ENCODE measurements at regions not wholly inside any gene's neighbourhood (a gene's known extent, or its start where the extent isn't known, plus 50 kb on each side); places are given as distances from the start of the nearest gene placed in this dataset.

DNA sequence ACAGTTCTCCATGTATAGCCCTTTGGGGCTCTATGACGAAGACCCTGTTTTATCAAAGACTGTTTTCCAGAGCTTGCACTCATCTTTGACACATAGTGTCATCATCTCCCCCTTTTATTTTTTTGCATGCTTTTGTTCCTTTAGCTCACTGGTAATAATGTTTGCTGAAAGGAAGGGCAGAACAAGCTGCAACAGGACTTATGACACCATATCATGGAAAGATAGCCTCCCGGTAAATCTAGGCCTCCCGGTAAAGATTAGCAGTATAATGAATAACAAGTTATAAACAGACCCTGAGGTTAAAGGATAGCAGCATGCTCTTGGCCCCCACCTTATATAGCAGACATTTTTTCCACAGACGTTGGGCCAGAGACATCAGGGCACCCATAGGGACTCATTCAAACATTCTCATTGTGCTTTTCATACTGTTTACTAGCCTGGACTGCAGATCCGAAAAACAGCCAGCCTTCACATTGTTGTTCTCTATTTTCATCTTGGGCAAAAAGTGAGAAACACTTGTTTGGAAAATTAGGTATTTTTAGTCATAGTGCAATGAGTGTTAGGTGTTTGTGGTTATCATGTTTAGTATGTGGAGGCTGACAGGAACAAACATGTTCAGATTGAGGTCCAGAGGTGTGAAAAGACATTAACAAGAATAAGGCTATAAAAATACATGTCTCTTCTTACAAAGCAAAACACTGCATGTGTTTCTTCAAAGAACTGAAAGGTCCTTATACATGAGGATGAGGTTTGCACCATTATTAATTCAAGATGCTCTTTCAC lies 136.9 kb upstream of the SPRY2 start:
- H3K4me3 Mint-ChIP-seq: no peak overlapping the region
- no peaks in the 10 kb centered on the region for H3K27me3 Mint-ChIP-seq
- H3K9me3 Mint-ChIP-seq: peaks cover 3% of the 10 kb centered on the region
- H3K36me3 Mint-ChIP-seq: no peaks in the 10 kb centered on the region
- no peak for ATAC-seq
- H3K27ac Mint-ChIP-seq: no peak overlapping the region
- H3K4me1 Mint-ChIP-seq: no peaks in the 10 kb centered on the region

DNA sequence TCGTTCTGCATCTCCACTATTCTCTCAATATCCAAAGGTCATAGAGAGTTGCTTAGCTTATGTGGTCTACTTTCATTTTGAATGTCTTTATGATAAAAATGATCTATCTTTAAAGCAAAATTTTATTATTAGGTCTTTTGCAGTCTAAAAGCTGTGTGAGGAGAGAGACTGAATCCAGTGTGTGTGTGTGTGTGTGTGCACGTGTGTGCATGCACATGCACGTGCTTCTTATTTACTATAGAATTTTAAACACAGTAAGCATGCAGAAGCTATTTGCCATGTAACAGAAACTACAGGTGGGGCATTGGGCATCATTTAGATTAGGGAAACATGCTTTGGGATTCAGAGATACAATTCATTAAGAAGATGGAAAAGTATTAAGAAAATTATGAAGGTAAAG lies 136.0 kb upstream of the SPRY2 start:
- Mint-ChIP-seq H3K4me3 (no peak overlapping the region), H3K27ac (no peak overlapping the region), H3K9me3 (peaks cover 3% of the 10 kb centered on the region), H3K36me3 (no peaks in the 10 kb centered on the region), H3K4me1 (no peaks in the 10 kb centered on the region), H3K27me3 (no peaks in the 10 kb centered on the region)
- ATAC-seq: no peak

DNA sequence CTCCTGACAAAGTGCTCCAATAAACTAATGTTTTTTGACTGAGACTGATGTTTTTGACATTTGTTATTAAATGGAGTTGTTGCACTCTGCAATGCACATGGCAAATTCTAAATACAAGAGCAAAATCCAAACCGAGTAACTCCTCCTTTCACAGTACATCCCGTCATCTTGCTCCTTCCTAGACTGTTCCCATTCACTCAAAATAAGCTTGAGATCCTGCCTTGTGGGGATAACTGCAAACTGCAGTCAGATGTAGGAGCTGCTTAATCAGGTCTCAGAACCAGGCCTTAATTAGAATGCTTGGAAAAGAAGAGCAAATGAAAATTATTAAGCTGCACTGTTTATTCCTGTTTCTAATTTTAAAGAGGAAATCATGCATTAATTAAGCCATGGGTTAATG lies 134.8 kb upstream of the SPRY2 start:
- no peak for ATAC-seq
- no peaks in the 10 kb centered on the region for H3K36me3 Mint-ChIP-seq
- H3K9me3 Mint-ChIP-seq: peaks cover 4% of the 10 kb centered on the region
- no peaks in the 10 kb centered on the region for H3K4me1 Mint-ChIP-seq
- H3K27me3 Mint-ChIP-seq: no peaks in the 10 kb centered on the region
- no peak overlapping the region for H3K4me3 Mint-ChIP-seq
- no peak overlapping the region for H3K27ac Mint-ChIP-seq

- Mint-ChIP-seq H3K9me3 (peaks cover 8% of the 10 kb centered on the region), H3K4me1 (no peaks in the 10 kb centered on the region), H3K36me3 (no peaks in the 10 kb centered on the region), H3K27ac (no peak overlapping the region), H3K4me3 (no peak overlapping the region), H3K27me3 (no peaks in the 10 kb centered on the region)
- no peak for ATAC-seq
These were observed 132.8 kb upstream of the SPRY2 start for GRCh38 chr13:80473695-80474094.

DNA sequence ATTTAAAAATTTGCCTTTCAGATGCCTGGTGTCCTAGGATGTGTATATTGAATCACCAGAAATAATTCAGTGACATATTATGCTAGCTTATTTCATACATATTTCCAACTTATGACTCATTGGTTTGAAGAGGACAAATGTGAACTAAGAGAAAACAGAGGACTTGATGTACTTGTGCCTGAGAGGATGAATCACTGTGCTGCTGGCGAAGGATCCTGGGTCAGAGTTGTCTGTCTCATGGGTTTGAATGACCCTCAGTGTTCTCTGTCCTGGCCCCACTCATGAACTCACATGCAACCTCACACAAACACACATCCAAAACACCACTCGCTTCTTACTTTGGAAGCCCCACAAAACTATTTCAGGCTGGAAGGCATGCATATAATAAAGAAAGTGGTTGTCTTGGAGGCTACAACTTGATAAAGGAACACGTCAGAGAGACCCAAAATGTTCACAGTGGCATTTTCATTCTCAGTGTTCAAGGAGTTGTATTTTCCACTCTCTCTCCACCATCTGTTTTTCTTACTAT lies 129.0 kb upstream of the SPRY2 start:
- no peaks in the 10 kb centered on the region for H3K36me3 Mint-ChIP-seq
- no peaks in the 10 kb centered on the region for H3K4me1 Mint-ChIP-seq
- ATAC-seq: no peak
- no peak overlapping the region for H3K4me3 Mint-ChIP-seq
- no peak overlapping the region for H3K27ac Mint-ChIP-seq
- H3K27me3 Mint-ChIP-seq: no peaks in the 10 kb centered on the region
- peaks cover 8% of the 10 kb centered on the region for H3K9me3 Mint-ChIP-seq

GRCh38 chr13:80469105-80469852 lies 128.4 kb upstream of the SPRY2 start:
- Mint-ChIP-seq H3K9me3 (peaks cover 5% of the 10 kb centered on the region), H3K4me3 (no peak overlapping the region), H3K36me3 (no peaks in the 10 kb centered on the region), H3K4me1 (no peaks in the 10 kb centered on the region), H3K27ac (no peak overlapping the region), H3K27me3 (no peaks in the 10 kb centered on the region)
- no peak for ATAC-seq

GRCh38 chr13:80465321-80465720 lies 124.4 kb upstream of the SPRY2 start:
- Mint-ChIP-seq H3K4me1 (no peaks in the 10 kb centered on the region), H3K27me3 (no peaks in the 10 kb centered on the region), H3K36me3 (no peaks in the 10 kb centered on the region), H3K4me3 (no peak overlapping the region), H3K27ac (no peak overlapping the region), H3K9me3 (peaks cover under 1% of the 10 kb centered on the region)
- no peak for ATAC-seq

GRCh38 chr13:80463673-80464352 lies 122.9 kb upstream of the SPRY2 start:
- H3K27me3 Mint-ChIP-seq: no peaks in the 10 kb centered on the region
- H3K36me3 Mint-ChIP-seq: no peaks in the 10 kb centered on the region
- ATAC-seq: no peak
- no peak overlapping the region for H3K27ac Mint-ChIP-seq
- peaks cover 1% of the 10 kb centered on the region for H3K9me3 Mint-ChIP-seq
- no peak overlapping the region for H3K4me3 Mint-ChIP-seq
- H3K4me1 Mint-ChIP-seq: peaks cover 2% of the 10 kb centered on the region

DNA sequence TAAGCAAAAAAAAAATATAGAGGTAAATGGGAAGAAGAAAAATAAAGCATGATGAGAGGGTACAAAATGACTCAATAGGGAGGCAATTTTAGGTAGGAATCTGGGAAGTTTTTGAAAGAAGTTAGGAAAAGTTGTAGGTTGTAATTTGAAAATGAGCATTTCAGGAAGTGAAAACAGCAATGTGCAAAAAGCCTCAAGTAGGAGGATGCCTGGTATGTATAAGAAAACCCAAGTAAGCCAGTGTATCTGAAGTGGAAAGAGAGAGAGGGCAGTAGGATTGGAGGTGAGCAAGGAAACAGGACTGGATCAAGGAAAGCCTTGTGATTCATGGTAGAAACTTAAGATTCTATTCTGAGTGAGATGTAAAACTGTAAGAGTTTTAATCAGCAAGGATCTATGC lies 121.6 kb upstream of the SPRY2 start:
- H3K27ac Mint-ChIP-seq: no peak overlapping the region
- H3K27me3 Mint-ChIP-seq: no peaks in the 10 kb centered on the region
- no peaks in the 10 kb centered on the region for H3K36me3 Mint-ChIP-seq
- no peak overlapping the region for H3K4me3 Mint-ChIP-seq
- peaks cover 4% of the 10 kb centered on the region for H3K9me3 Mint-ChIP-seq
- no peak for ATAC-seq
- peaks cover 7% of the 10 kb centered on the region for H3K4me1 Mint-ChIP-seq

DNA sequence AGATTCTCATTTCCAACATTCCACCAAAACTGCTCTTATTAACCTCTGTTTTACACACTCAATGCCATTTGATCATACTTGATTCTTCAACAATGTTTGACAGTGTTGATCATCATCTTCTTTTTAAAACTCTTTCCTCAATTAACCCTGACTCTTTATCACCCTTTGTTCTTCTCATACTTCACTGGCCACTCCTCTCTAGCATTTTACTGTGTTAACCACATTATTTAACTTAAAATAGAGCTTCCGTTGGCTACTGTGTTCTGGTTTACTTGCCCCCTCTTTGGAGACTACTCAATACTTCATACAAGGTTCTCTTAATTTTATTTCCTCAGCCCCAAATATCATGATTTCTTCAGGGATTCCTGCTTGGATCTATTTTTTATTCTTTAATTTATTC lies 121.1 kb upstream of the SPRY2 start:
- H3K9me3 Mint-ChIP-seq: peaks cover 4% of the 10 kb centered on the region
- H3K4me1 Mint-ChIP-seq: peaks cover 7% of the 10 kb centered on the region
- H3K27ac Mint-ChIP-seq: no peak overlapping the region
- no peak for ATAC-seq
- no peak overlapping the region for H3K4me3 Mint-ChIP-seq
- no peaks in the 10 kb centered on the region for H3K36me3 Mint-ChIP-seq
- no peaks in the 10 kb centered on the region for H3K27me3 Mint-ChIP-seq

DNA sequence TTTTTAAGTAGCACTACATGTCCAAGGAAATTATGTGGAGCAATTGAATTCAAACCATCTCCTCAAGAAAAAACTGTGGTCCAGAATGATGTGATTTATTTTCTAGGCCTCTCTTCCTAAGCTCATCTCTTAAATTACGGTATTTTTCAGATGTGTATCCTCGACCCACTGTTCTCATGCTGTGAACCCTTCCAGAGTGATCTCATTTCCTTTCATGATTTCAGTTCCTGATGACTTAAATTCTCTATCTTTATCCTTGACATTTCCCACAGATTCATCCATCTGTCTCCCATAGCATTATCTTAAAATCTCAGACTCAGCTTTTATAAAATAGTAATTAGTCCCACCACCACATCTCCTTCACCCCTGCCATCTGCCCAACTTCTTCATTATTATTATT lies 117.6 kb upstream of the SPRY2 start:
- no peak overlapping the region for H3K4me3 Mint-ChIP-seq
- no peak for ATAC-seq
- H3K9me3 Mint-ChIP-seq: peaks cover 4% of the 10 kb centered on the region
- no peaks in the 10 kb centered on the region for H3K27me3 Mint-ChIP-seq
- H3K27ac Mint-ChIP-seq: no peak overlapping the region
- peaks cover 22% of the 10 kb centered on the region for H3K4me1 Mint-ChIP-seq
- no peaks in the 10 kb centered on the region for H3K36me3 Mint-ChIP-seq

GRCh38 chr13:80454245-80454644 lies 113.3 kb upstream of the SPRY2 start:
- Mint-ChIP-seq H3K36me3 (no peaks in the 10 kb centered on the region), H3K4me3 (no peak overlapping the region), H3K9me3 (peaks cover 7% of the 10 kb centered on the region), H3K4me1 (peaks cover 52% of the 10 kb centered on the region), H3K27me3 (no peaks in the 10 kb centered on the region), H3K27ac (no peak overlapping the region)
- peak; percentile 81 for ATAC-seq

GRCh38 chr13:80452279-80452678 lies 111.4 kb upstream of the SPRY2 start:
- no peak for ATAC-seq
- H3K9me3 Mint-ChIP-seq: peaks cover 3% of the 10 kb centered on the region
- peaks cover 56% of the 10 kb centered on the region for H3K4me1 Mint-ChIP-seq
- H3K27ac Mint-ChIP-seq: no peak overlapping the region
- H3K27me3 Mint-ChIP-seq: no peaks in the 10 kb centered on the region
- H3K4me3 Mint-ChIP-seq: no peak overlapping the region
- H3K36me3 Mint-ChIP-seq: no peaks in the 10 kb centered on the region

DNA sequence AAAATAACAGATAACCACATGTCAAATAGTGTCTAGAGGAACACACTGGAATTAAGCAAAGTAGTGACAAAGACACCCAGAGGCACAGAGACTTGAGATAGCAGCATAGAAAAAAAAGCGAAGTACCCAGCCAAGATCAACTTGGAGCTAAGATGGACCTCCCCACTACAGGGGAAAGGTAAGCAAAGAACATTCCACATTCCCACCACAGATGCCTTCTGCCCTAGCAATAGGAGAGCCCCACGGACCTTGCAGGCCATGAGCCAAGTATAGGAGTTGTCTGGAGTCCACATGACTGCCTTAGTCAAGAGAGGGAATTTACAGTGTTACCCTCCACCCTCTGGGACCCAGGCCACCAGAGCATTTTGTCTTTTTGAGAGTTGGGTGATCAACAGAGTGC lies 110.7 kb upstream of the SPRY2 start:
- no peaks in the 10 kb centered on the region for H3K36me3 Mint-ChIP-seq
- H3K4me3 Mint-ChIP-seq: no peak overlapping the region
- peaks cover 3% of the 10 kb centered on the region for H3K9me3 Mint-ChIP-seq
- H3K27ac Mint-ChIP-seq: no peak overlapping the region
- H3K4me1 Mint-ChIP-seq: peaks cover 56% of the 10 kb centered on the region
- ATAC-seq: no peak
- H3K27me3 Mint-ChIP-seq: no peaks in the 10 kb centered on the region

DNA sequence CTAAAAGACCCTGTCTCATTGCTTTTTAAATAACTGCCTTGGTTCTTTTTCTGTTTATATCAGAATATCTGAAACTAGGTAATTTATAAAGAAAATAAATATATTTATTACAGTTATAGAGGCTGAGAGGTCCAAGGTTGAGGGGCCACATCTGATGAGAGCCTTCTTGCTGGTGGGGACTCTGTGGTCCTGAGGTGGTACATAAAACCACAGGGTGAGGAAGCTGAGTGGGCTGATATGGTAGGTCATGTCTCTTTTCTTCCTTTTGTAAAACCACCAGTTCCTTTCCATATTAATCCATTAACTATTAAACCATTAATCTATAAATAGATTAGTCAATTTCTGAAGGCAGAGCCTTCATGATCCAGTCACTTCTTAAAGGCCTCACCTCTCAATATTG lies 109.5 kb upstream of the SPRY2 start:
- Mint-ChIP-seq H3K27ac (no peak overlapping the region), H3K36me3 (no peaks in the 10 kb centered on the region), H3K27me3 (no peaks in the 10 kb centered on the region), H3K9me3 (peaks cover 3% of the 10 kb centered on the region), H3K4me3 (no peak overlapping the region), H3K4me1 (peaks cover 56% of the 10 kb centered on the region)
- no peak for ATAC-seq
